ENCODE measurements at regions not wholly inside any gene's neighbourhood (a gene's known extent, or its start where the extent isn't known, plus 50 kb on each side); places are given as distances from the start of the nearest gene placed in this dataset.

- TF ChIP-seq CTCF (IDR thresholded peaks at IDR 0.05 in 4 of 5, conservative IDR thresholded peaks at IDR 0.05 in 1 of 5), result no peak
- TF ChIP-seq POLR2A (IDR thresholded peaks at IDR 0.05), result no peak
Observed at GRCh38 chr1:229130028-229130668, 140.8 kb upstream of the RAB4A start.

Measured in gastrocnemius medialis (tissue), 4 donors.